NOMO-1 treated with dmso at 0.1 percent for 144 hours (cell line): ENCODE measurements at regions not wholly inside any gene's neighbourhood (a gene's known extent, or its start where the extent isn't known, plus 50 kb on each side); places are given as distances from the start of the nearest gene placed in this dataset.
A peak's percentile ranks its signal among the peaks of the same experiment; 100 is the strongest.

Experiments used
- DNase-seq: peaks from one replicate; lab custom pipeline; 2025; ENCODE audit not compliant: unreplicated experiment; lab: John Stamatoyannopoulos, UW

DNA sequence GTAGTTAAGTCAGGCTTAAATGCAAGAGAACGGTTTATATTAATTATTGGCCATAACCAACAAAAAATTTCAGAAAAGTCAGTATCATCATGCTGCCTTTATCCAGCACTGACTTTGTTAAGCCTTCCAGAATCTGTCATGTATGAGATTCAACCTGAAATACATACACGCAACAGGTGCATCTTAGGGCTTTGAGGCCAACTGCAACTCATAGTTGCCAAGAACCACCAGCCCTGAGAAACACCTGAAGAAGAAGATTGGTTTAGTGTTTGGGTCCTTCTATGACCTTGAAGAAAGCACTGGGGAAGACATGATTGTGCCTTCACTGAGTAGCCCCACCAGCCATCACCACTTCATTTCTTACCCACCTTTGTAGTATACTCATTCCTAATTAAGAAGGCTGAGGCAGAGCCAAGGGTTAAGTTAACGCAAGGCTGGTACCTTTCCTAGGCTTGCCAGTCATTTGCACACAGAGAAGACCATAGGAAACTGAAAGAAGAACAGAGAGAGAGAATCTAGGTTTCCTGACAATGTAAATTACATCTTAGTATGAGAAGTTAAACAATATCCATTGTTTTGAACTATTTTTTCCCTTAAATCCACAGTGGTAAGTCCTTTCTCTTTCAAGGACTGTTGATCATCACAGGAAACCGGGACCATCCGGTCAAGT lies 200.1 kb upstream of the PRKCQ start:
- no peak for DNase-seq

DNA sequence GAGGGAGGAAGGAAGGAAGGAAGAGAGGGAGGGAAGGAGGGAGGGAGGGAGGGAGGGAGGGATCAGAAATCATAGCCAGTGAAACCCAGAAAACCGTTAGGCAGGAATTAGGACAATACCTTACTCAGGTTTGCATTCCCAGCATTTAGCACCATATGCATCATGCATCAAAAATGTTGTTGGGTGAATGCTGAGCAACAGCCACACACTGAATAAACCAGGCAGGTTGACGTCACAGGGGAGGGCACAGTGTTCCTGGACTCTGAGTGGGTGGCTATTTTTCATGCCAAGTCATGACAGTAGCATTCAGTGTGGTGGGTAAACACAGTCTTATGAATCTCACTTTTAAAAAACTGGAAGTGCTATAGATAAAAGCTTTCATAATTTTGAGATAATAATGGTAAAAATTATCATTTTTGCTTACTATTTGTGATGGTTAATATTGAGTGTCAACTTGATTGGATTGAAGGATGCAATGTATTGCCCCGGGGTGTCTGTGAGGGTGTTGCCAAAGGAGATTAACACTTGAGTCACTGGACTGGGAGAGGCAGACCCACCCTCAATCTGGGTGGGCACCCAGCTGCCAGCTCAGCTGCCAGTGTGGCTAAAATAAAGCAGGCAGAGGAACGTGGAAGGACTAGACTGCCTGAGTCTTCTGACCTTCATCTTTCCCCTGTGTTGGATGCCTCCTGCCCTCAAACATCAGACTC lies 199.1 kb upstream of the PRKCQ start:
- no peak for DNase-seq

DNA sequence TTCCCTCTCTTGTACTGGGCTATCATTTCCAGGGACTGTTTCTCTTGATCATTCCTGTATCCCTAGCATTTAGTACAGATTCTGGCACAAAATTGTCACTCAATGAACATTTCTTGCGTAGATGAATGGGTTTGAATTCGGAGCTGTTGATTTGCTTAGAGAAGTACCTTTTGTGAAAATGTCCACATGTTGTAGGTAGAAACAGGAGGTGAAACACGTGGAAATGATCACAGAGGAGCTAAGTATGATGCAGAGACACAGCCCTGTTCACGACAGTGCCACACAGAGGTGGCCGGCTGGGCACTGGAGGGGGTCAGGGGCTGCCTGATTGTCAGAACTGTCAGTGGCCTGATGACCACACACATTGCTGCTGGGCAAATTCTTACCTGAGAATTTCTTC lies 196.1 kb upstream of the PRKCQ start:
- DNase-seq, result no peak

DNA sequence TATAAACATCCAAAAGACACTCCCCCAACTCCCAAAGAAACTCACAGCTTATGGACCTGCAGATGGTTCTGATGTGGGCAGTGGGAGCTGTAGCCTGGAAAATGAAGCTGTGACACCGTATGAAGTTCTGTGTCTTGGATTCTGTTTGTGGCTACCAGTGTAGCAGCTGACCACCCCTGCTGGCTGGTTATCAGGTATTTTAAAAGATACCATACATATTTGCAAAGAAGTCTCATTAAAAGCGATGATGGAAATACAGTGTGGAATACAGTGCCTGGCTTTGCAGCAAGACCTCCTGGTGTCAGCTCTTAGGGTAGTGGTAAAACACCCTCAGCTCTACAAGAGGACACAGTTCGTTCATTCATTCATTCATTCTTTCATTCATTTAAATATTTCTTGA lies 194.3 kb upstream of the PRKCQ start:
- no peak for DNase-seq

DNA sequence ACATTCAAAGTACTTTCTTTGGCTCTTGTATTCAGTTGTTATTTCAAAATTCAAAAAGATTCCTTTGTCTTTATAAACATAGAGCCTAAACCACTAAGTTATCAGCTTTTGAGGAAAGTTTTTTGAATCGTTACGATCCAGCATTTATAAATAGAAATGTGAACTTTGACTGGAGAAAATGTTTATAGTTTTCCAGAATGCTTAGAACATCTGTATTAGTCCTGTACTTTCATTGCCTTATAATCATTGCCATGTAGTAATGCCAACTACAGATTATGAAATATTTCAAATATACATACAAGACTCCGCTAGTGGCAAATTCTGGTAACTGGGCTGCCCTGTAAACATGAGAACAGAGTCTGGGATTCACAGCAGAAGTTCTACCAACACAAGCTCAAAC lies 191.3 kb upstream of the PRKCQ start:
- no peak for DNase-seq

DNA sequence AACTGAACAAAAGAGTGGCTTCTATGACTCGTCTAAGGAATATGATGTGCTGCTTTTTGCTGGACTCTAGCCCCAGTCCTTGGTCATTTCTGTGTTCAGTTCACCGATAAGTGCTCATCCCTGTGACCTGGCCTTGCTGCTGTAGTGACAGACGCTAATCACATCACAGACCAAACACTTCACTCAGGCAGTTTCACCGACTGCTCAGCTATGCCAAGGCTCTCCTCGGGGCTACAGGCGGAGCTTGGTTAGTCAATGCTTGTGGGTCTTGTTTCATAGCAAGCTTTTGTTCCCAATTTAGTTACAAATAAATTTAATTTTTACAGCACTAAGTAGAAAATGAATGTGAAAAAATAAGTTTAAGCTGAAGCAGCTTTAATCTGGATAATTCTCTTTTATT lies 190.8 kb upstream of the PRKCQ start:
- no peak for DNase-seq

DNA sequence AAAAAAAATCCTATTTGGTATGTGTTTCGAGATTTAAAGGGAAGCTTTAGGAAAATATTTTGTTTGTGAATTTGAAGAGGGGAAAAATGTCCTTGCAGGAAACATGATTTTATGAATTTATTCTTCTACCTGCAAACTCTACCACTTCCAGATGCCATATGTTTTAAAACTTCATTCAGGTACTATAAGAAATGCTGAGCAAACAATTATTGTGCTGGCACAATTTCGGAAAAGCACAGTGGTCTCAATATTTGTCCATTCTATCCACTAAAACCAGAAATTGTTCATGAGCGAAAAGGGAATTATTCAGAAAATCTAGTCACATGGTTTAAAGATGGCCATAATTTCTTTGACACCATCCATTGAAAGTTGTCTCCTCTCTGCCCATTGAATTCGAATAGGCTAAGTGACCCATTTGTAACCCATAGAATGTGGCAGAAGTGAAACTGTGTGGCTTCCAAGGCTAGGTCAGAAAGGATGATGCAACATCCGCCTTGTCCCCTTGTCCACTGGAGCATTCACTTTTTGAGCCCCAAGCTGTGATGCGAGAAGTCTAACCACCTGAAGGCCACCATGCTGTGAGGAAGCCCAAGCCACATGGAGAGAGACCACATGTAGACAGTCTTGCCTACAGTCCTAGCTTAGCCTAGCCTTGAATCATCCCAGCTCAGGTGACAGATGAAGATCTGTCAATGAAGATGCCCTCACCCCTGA lies 189.8 kb upstream of the PRKCQ start:
- DNase-seq, result peak; percentile 29

DNA sequence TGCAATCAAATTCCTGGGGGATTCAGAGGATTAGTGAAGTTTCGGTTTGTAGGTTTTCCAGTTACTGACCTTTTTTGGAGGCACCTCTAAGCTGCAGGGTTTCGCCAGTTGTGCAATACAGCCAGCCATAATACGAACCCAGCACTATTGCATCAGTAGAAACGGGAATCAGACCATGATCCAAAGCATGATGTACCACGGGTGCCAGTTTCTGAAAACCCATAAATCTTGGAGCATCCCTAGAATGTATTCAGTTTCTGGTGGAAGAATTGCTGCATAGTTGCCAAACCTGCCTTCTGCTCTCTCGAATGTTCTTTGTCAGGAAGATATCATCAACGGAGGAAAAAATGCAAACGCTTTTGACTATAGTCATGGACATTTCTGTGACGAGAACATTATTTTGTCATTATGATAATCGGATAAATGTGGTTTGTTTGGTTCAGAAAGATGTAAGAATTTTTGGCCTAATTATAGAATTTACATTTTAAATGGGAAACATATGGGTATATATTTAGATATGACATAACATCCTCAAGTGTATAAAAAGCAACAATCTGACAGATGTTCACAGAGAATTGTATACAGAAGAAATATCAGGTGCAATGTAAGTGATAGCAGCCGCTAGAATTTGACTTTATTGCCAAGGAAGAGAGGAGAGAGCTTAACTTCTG lies 186.2 kb upstream of the PRKCQ start:
- no peak for DNase-seq

DNA sequence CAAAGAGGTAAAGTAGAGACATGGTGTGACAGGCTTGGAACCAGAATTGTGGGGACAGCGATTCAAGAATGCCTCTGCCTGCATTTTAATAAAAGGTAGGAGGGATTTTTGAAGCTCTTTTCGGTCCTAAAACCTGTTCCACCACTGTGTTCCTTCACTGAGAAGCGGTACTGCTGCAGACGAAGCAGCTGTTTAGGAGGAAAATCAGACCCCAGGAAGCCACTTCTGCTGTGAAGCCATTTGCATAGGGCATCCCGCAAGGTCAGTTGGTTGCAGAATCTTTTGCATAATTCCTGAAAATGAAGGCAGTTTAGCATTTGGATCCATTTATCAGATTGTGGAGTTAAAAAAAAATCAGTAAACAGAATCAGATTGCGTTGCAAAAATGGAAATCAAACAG lies 183.3 kb upstream of the PRKCQ start:
- no peak for DNase-seq

DNA sequence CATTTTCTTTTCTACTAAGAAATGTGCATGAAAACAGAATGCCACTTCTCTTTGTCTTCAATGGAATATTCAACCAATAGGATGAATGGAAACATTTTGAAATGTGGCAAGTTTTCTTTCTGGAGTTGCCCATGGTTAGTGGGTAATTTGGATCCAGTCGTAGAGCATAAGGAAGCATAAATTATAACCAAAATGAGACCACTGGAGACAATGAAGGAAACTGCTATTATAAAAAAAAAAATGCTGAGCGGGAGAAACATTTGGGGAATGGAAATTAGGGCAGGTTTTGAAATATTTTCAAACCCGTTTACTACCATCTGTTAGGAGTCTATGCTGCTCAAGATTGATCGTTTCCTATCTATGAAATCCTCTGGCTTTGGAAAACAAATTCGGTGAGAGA lies 182.9 kb upstream of the PRKCQ start:
- DNase-seq, result no peak

DNA sequence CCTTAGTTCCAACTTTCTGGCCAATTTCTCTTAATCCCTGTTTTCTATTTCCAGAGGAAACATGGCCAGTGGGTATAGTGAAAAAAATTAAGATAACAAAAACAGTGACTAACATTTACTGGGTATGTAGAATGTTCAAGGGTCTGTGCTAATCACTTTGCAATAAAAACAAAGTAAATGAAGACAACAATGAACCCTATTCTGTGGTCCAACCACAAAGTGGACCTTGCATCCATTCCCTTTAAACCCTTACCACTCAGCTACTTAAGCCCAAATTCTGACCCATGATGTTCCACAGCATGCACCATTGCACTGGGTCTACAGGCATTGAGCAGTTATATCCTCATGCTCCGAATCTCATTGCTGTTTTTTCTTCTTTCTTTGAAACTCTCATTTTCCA lies 179.9 kb upstream of the PRKCQ start:
- DNase-seq, result no peak

DNA sequence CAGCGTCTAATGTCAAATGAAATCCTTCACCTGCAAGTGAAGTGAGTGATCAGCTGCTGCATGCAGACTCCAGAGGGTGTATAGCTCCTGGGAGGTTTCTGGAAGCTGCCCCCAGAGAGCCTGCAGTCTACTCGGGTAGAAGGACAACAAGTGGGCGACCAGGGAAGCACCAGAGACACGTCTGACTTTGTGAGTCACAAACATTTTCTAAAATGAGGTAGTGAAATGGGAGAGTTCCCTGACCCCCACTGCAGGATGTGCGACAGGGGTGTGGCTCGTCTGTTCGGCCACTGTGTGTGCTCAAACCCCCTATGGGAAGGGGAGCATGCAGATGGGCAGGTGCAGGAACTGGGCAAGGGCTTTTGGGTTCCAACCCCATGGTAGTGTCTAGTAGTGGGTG lies 177.1 kb upstream of the PRKCQ start:
- no peak for DNase-seq

DNA sequence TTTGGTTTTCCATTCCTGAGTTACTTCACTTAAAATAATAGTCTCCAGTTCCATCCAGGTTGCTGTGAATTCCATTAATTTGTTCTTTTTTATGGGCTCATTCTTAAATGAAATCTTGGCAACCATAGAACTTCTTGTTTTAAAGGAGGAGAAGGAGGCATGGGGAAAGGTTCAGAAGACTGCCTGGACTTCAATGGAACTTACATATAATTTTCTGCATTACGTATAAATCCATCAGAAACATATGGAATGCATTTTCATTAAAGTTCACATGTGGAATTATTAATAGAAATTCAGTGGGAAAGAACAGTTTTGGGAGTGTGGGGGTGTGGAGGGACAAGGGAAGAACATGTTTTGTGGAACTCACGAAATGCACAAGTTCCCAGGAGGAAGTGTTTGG lies 176.6 kb upstream of the PRKCQ start:
- DNase-seq, result no peak

DNA sequence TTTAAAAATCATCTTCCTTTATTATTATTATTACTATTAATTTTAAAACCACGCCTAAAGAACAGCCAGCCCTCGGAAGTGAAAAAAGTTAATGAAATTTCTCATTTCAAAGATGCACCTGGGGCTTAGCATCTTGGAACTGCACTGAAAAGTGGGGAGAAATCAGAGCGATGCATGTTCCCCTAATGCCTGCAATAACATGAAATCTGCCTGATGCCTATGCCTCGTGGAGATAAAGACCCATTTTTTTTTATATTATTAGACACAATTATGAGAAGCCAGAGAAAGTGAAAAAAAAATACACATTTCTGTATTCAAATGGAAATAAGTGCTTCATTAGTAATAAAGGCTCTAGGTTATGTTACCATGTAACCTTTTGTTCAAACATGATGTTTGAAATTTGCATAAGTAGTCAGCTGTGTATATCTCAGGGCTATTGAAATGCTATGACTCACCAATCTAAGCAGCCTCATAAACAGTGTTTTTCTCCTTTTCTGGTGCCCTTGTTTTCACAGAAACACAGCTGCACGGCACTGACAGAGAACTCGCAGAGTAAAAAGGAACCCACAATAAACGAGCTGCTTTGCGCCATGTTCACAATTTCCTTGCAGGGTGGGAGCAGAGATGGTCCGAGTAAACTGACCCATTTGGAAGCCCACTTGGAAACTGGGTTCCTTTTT lies 175.8 kb upstream of the PRKCQ start:
- DNase-seq, result no peak

DNA sequence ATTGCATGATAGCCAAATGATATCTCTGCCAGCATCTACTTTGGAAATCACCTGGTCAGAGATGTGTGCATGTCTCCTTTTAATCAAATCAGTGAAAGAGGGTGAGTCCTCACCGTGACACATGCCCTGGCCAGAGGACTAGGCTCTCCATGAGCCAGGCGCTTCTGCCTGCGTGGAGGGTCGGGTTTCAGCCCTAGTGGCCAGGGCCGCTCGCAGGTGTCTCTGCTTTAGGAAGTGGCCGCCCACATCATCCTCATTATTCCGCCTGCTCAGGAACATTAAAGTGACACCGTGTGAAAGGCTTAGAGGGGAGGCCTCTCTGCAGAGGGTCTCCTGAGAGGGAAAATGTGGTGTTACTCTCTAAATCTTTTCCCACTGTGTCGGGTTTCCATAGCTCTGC lies 173.6 kb upstream of the PRKCQ start:
- DNase-seq, result no peak

DNA sequence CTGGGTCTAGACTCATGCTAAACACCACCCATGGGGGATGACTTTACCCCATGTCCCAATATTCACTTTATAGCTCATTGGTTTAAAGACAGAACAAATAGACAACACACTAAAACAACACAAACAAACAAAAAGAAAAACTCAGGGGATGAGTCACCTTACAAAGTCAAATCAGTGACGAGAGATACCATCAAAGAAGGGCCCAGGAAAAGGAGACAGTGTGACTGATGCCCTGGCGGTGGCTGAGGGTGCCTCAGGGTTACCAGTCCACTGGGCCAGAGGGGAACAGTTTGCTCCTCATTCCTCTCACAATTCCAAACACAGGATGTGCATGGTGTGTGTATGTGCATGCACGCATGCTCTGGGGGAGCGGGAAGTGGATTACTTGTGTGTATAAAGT lies 171.3 kb upstream of the PRKCQ start:
- DNase-seq, result no peak

DNA sequence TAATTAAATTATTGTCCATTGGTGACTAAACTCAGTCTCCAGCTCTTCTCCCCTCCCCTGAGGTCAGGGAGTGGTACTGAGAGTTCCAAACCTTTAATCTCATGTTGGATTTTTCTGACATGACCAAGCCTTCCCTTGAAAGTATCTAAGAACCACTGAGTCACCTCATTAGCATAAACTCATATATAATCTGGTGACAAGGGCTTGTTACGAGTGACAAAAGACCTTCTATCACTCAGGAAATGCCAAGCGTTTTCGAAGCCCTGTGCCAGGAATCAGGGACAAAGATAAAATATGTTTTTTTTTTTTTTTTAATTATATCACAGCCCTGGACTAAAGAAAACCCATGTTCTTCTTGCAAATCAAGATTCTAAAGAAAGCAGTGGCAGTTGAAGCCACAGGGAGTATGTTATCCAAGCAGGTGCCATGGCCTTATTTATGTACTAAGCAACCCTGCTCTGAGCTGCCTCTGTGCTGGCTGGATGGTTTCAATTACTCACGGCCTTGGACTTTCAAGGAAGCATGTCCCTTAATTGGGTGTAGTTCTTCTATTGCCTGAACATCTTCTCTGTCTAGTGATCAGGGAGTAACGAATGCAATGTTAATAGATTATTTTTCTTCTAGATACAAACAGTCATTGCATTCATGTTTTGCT lies 169.0 kb upstream of the PRKCQ start:
- DNase-seq, result no peak

DNA sequence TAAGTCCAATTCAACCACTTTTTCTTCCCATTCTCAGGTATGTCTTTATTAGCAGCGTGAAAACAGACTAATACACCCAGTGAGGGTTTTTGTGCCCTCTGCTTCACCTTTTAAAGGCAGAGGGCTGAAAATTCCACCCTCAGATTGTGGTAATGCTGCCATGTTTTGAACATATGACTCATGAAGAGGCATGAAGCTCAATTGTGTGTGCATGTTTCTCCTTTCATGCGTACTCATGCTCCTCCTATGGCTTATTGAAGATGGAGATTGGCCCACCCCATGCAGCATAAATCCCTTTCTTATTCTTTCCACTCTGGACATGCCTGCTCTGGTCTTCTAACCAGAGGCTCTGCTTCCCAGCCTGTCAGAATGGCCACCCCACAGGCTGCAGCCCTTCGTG lies 168.0 kb upstream of the PRKCQ start:
- DNase-seq, result no peak

DNA sequence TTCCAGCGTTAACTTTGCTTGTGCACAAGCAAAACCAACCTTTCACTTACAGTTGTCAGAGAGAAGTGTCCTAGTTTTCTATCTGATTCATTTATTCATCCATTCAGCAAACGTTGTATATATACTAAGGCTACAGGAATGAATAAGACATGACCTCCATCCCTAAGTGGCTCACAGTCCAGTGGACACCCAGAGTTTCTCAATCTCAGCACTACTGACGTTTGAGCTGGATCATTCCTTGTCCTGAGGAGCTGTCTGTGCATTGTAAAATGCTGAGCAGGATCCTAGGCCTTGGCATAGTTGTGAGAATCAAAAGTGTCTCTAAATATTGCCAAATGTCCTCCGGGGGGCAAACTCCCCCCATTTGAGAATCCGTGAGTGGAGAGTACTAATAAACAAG lies 166.7 kb upstream of the PRKCQ start:
- no peak for DNase-seq

DNA sequence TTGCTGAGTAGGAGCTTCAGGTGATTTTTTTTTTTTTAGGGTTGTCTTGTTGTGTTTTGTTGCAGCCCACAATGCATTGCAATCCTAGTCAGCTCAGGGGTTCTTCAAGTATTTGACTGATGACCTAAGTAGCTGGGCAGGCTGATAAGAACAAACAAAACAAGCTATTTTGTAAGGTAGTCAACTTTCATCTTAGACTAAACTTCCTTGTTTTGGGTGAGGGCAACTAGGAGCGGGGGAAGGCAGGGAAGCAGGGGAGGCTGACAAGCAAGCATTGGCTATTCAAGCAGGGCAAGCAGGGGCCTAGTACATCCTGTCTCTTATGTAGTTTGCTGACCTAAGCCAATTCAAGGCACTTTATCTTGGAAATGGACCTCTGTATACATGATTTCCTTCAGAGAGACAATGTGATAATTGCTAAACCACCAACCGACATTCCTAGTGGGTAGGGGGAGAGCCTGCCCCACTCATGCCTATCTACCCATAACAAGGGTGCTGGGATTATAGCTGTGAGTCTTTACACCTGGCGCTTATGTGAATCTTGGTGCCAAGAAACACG lies 163.3 kb upstream of the PRKCQ start:
- DNase-seq, result no peak

DNA sequence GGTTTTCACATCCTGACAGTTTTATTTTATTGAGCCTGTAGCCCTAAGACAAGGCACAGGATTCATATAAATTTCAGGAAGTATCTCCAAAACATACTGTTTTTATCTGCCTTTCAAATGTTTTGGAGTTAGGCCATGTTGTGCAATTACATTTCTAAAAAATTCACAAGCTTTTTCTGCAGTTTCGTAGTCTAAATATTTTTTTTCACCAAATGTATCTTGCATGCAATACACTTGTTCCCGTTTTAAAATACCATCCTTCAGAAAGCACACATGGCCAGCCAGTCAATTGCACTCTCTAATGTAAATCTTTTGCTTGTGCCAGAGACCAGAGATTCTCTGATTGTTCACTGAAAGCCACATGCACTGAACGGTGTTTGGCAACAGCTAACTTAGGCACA lies 161.5 kb upstream of the PRKCQ start:
- DNase-seq, result no peak
